WI38 (cell line): ENCODE measurements at regions not wholly inside any gene's neighbourhood (a gene's known extent, or its start where the extent isn't known, plus 50 kb on each side); places are given as distances from the start of the nearest gene placed in this dataset.

Experiments used
- H3K4me3 ChIP-seq: 2 replicates; pipeline ENCODE4 v1.5.1; 2011; ENCODE audit warnings: low read depth, mild to moderate bottlenecking, control low read depth, low read length
- TF ChIP-seq, protein P1 (sequence below): IDR thresholded peaks from 2 replicates; pipeline ENCODE4 v1.5.1; 2012; ENCODE audit warnings: low read depth, mild to moderate bottlenecking, control low read depth, low read length

DNA sequence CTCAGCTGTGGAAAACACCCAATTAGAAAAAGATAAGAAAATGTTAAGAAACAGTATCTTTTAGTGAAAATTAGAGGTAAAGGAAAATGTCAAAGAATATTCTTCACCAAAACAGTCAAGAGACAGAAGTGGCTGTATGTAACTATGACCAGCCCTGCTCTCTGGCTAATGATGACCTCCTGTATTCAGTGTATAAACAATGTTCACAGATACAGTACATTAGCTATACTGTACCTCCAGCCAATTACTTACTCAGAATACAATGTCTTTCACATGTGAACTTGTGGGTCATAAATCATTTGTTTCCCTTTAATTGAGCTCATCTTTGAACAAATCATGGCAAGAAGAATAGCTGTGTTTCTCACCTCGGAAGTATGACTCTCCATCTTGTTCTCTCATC lies 432.0 kb downstream of the LMO4 start:
- H3K4me3 ChIP-seq, result no peak overlapping the region
- TF ChIP-seq, protein P1, sequence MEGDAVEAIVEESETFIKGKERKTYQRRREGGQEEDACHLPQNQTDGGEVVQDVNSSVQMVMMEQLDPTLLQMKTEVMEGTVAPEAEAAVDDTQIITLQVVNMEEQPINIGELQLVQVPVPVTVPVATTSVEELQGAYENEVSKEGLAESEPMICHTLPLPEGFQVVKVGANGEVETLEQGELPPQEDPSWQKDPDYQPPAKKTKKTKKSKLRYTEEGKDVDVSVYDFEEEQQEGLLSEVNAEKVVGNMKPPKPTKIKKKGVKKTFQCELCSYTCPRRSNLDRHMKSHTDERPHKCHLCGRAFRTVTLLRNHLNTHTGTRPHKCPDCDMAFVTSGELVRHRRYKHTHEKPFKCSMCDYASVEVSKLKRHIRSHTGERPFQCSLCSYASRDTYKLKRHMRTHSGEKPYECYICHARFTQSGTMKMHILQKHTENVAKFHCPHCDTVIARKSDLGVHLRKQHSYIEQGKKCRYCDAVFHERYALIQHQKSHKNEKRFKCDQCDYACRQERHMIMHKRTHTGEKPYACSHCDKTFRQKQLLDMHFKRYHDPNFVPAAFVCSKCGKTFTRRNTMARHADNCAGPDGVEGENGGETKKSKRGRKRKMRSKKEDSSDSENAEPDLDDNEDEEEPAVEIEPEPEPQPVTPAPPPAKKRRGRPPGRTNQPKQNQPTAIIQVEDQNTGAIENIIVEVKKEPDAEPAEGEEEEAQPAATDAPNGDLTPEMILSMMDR, result no peak

DNA sequence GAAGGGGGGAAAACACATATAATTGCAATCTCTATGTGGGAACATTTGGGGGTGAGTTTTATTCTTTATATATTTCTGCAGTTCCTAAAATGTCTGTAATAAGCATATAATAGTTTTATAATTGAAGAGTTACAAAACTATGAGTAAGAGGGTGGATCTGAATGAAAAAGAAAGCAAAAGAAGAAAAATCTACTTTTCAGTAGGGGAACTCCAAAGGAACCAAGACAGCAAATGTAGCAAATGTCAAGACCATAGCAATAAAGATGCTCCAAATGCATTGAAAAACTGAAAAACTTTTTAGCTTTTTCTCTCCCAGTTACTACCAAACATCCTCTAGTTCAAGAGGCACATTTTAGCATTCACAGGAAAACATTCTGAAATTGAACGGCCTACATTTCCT lies 434.8 kb downstream of the LMO4 start:
- TF ChIP-seq, protein P1, result no peak
- no peak overlapping the region for H3K4me3 ChIP-seq

DNA sequence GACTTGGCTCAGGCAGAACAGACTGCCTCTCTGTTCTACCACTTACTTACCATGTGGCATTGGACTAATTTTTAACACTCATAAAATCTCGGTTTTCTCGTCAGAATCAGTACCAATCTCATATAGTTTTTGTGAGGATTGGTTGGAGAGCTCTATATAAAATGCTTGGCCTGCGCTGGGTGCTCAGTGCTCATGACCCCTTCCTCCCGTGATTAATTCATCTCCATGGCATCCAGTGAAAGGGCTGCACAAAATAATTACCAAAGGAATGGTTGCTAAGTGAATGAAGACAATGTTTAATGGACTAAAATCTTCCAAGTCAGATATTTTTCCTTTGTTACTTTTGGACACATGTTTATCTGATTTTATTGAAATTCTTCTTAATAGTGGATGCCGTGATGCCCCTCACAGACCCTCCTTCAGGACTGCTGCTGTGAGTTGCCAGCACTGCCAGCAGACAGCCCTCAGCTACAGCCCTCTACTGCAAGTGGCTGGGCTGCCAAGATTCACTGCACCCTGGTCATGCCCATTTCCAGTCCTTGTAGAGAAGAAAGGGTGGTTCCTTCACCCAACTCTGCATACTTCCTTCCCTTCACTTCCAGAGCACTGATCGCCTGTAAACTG lies 436.5 kb downstream of the LMO4 start:
- TF ChIP-seq, protein P1, result no peak
- no peak overlapping the region for H3K4me3 ChIP-seq

DNA sequence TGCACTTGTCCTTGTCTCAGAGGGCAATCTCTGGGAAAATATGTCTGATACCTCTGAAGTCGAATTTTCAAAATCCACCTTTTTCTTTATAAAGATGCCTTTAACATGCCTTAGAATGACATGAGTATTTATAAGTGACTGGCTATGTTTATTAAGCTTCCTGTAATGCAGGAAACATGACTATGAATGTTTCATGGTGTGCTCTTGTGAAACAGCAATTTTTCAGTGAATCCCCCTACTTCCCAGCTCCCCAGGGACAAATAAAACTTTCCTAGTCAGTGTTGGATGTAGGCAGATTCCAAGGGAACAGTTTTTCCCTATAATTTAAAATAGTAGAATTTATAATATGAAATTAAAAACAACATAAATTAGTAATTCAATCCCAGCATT lies 437.0 kb downstream of the LMO4 start:
- H3K4me3 ChIP-seq, result no peak overlapping the region
- TF ChIP-seq, protein P1, result no peak

DNA sequence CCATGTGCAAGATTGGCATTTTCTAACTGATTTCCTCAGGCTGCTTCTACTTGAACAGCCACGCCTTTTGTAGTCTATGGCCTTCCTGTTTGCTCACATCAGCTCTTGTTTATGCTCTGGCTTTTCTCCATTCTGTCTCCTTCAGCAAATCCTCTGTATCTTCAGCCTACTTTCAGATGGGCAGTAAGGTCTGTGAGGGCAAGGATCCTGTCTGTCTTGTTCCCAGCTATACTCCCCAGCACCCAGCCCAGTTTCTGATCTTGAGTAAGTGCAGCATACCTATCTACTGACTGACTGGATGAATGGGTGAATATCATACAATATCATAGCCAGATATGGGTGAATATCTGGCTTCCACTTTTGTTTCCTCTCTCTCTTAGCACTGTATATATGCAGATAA lies 438.1 kb downstream of the LMO4 start:
- H3K4me3 ChIP-seq, result no peak overlapping the region
- TF ChIP-seq, protein P1, result no peak

DNA sequence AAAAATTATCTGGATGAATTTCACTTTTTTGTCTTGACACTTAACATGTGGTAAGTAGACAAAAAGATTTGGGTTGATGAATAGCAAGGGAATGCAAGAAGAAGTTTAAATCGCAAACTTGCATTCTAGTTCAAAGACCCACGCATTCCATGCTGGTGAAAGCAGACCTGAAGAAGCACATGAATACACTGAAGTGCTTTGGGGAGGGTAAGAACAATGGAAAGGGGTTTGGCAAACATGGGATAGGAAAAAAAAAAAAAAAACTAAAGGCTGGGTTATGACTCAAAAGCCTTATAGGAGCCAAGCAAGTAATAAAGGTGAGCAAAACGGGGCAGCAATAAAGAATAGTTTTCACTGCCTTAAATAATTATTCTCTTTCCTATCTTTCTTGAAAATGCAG lies 450.2 kb downstream of the LMO4 start:
- no peak overlapping the region for H3K4me3 ChIP-seq
- TF ChIP-seq, protein P1, result no peak

DNA sequence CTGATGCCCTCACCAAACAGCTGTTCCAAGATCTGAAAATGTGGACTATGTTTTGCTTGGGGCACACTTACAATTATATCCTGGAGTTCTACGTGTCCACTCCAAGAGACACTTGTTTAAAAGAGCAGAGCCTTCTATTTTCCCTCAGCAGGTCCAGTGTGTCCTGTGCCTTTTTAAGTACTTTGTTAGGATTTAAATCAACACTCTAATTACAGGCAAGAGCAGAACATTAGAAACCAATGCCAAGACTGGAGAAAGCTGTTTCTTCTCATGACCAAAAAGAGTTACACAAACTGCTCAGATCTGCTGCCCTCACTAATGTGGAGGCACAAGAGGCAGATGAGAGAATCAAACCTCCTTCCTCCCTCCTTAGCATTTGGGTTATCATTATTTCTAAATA lies 452.9 kb downstream of the LMO4 start:
- TF ChIP-seq, protein P1, result no peak
- no peak overlapping the region for H3K4me3 ChIP-seq
